ENCODE measurements at regions not wholly inside any gene's neighbourhood (a gene's known extent, or its start where the extent isn't known, plus 50 kb on each side); places are given as distances from the start of the nearest gene placed in this dataset.

DNA sequence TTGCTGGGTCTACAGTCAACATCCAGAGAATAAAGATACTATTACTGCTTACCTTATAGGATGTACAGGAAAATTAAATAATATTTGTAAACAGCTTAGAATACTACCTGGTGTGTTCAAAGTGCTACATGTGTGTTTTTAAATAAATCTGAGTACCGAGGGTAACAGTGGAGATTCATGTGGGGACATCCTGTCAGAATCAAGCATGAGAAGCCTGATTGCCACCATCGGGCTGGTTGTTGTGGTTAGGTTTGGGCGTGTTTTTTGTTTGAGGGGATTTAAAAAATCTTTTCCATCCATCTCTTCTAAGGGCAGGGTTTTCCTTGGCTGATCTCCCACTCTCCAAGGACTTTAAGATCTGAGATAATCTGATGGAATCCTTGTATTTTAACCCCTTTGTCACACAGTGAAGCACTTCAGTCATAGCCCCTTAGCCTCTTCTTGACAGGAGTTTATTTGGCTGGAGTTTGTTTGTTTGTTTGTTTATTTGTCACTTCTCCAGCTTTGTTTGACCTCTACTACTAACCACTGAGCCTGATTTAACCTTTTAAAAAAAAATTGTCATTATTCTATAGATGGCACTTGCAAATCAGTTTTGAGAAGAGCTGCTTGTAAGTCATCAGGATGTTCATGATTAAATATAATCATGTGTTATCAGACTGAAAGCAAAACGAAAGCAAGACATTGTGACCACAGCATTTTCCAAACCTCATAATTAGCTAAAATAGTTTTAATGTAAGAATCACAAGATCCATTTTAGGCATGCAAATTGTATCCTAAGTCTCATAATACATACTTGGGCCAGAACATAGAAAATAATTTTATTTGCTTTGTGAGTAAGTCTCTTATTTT, 72.8 kb upstream of the RARB start:
- no peak for DNase-seq (ENCODE audit: low spot score)
- TF ChIP-seq, protein P1, sequence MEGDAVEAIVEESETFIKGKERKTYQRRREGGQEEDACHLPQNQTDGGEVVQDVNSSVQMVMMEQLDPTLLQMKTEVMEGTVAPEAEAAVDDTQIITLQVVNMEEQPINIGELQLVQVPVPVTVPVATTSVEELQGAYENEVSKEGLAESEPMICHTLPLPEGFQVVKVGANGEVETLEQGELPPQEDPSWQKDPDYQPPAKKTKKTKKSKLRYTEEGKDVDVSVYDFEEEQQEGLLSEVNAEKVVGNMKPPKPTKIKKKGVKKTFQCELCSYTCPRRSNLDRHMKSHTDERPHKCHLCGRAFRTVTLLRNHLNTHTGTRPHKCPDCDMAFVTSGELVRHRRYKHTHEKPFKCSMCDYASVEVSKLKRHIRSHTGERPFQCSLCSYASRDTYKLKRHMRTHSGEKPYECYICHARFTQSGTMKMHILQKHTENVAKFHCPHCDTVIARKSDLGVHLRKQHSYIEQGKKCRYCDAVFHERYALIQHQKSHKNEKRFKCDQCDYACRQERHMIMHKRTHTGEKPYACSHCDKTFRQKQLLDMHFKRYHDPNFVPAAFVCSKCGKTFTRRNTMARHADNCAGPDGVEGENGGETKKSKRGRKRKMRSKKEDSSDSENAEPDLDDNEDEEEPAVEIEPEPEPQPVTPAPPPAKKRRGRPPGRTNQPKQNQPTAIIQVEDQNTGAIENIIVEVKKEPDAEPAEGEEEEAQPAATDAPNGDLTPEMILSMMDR (IDR thresholded peaks at IDR 0.05), result no peak
- ATAC-seq (ENCODE audit: low FRiP score), result no peak

DNA sequence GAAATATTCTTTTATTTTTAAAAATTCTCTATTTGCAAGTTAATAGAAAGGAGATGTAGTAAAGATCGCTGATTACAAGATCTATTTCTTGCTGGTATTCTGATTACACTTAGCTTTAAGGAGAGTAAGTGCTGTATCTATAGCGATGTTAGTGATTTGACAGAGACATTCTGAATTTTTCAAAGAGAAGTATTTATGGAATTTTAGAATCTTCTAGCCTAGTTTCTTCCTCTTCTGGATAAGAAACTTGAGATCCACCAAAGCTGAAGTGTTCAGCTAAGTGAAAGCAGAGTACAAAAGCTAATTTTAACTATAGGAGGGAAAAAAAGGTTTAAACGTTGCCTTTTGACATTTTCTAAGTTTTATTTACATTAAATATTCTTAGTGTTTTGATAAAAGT, 72.1 kb upstream of the RARB start:
- no peak for ATAC-seq (ENCODE audit: low FRiP score)
- TF ChIP-seq, protein P1 (IDR thresholded peaks at IDR 0.05), result no peak
- DNase-seq (ENCODE audit: low spot score), result no peak

DNA sequence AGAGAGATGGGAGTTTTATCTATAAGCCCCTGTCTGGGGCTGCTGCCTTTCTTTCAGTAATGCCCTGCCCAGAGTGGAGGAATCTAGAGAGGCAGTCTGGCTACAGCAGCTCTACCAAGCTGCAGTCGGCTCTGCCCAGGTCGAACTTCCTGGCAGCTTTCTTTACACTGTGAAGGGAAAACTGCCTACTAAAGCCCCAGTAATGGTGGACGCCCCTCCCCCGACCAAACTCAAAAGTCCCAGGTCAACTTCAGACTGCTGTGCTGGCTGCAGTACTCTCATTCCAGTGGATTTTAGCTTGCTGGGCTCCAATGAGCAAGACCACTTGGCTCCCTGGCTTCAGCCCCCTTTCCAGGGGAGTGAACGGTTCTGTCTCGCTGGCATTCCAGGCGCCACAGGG, 65.9 kb upstream of the RARB start:
- no peak for DNase-seq (ENCODE audit: low spot score)

DNA sequence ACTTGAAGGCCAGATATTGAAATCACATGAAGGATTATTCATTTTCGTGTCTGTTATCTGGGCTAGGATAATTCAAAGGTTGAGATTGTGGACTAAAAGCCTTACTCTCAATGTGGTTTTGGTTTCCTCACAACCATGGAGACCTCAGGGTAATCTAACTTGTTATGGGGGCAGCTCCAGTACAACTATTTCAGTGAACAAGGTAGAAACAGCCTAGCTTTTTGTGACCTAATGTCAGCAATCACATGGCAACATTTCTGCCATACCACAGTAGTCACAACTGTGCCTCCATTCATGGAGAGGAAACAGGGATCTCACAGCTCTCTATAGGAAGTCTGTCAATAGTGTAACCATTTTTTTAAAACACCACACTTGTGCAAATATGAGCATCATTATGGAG, 62.4 kb upstream of the RARB start:
- ATAC-seq (ENCODE audit: low FRiP score), result no peak
- TF ChIP-seq, protein P1 (IDR thresholded peaks at IDR 0.05), result no peak

More for the DNA sequence above, 65.9 kb upstream of the RARB start:
- no peak for ATAC-seq (ENCODE audit: low FRiP score)
- TF ChIP-seq, protein P1 (IDR thresholded peaks at IDR 0.05), result no peak

DNA sequence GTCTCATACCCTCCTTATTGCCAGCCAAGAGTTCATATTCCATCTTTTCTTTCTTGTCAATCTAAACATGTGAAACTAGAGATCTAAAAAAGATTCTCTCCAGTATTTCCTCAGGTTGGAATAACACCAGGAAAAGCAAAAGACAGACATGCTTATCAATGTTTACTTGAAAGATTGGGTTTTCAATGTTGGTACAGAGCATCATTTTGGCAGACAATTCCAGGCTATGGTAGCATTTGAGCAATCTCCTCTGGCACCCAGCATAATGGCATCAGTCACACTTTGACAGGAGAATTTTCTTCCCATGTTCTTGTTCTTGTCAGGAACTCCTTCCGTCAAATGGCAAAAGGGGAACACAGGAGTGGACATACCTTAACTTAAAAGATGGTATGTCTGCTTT, 61.0 kb upstream of the RARB start:
- TF ChIP-seq, protein P1 (IDR thresholded peaks at IDR 0.05), result no peak
- DNase-seq (ENCODE audit: low spot score) (no peak), ATAC-seq (ENCODE audit: low FRiP score) (no peak)

More for the DNA sequence above, 62.4 kb upstream of the RARB start:
- DNase-seq (ENCODE audit: low spot score), result no peak

DNA sequence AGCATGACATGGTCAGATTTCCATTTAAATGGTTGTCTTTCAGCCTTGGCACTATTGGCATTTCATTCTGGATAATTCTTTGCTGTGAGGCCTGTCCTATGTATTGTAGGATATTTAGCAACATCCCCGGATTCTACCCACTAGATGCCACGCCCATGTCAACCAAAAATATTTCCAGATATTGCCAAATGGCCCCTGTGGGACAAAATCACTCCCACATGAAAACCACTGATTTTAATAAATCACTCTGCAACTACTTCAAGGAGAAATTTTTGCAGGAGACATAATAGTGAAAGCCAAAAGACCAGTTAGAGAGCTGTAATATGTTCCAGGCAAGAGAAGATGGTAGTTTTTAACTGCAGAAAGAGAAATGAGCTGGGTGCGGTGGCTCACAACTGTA, 55.9 kb upstream of the RARB start:
- no peak for ATAC-seq (ENCODE audit: low FRiP score)
- TF ChIP-seq, protein P1 (IDR thresholded peaks at IDR 0.05), result no peak
- DNase-seq (ENCODE audit: low spot score), result no peak

DNA sequence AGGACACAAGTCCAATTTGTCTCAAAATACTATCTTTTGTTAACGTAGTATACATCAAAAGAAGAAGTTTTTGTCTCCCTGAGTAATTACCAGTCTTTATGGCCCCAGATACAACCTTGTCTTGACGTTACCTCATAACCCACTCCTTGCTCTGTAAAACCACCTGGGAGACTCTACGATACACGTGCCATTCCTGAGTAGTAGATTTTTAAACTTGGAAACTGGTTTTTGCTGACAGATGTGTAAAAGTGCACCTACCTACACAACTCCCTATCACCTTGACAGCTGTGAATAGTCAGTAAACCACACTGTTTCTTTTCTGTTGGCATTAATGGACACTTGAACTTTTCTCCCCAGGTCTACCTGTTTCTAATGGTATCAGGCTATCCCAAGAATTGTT, 51.7 kb upstream of the RARB start:
- DNase-seq (ENCODE audit: low spot score) (no peak), ATAC-seq (ENCODE audit: low FRiP score) (no peak)
- TF ChIP-seq, protein P1 (IDR thresholded peaks at IDR 0.05), result no peak

Measured in omental fat pad (tissue), 3 donors.